Activated CD8-positive, alpha-beta T cell treated with anti-CD3 and anti-CD28 coated beads for 36 hours (primary cell): ENCODE measurements at regions not wholly inside any gene's neighbourhood (a gene's known extent, or its start where the extent isn't known, plus 50 kb on each side); places are given as distances from the start of the nearest gene placed in this dataset.

Experiments
- ATAC-seq: fragments of 200-7000 bp; cut with Tn5 transposase; one replicate; pipeline ENCODE4 v1.10.0; 2021; ENCODE audit warnings: mild to moderate bottlenecking, moderate library complexity
- CTCF ChIA-PET: fragments of 350-600 bp; sonication (Branson Sonifier 250); formaldehyde crosslinking; loops from one replicate; lab custom pipeline; 2021; ENCODE audit warnings: antibody characterized with exemption; lab: Charles Lee
- POLR2A ChIA-PET: fragments of 350-600 bp; sonication (Branson Sonifier 250); formaldehyde crosslinking; loops from one replicate; lab custom pipeline; 2021; ENCODE audit warnings: antibody characterized with exemption; lab: Charles Lee
- DNase-seq: peaks from one replicate; pipeline ENCODE4 v3.0.0-alpha.2; 2020
- H3K27ac Mint-ChIP-seq: one replicate; pipeline ENCODE4 v1.8.0; 2021; ENCODE audit warnings: mild to moderate bottlenecking, mixed read lengths
- H3K27me3 Mint-ChIP-seq: one replicate; pipeline ENCODE4 v1.8.0; 2021; ENCODE audit warnings: mixed read lengths
- H3K36me3 Mint-ChIP-seq: one replicate; pipeline ENCODE4 v1.8.0; 2021; ENCODE audit warnings: low read depth, mixed read lengths
- H3K4me1 Mint-ChIP-seq: one replicate; pipeline ENCODE4 v1.8.0; 2021; ENCODE audit warnings: low read depth, mixed read lengths
- H3K4me3 Mint-ChIP-seq: one replicate; pipeline ENCODE4 v1.8.0; 2021; ENCODE audit warnings: mild to moderate bottlenecking, moderate library complexity, mixed read lengths
- H3K9me3 Mint-ChIP-seq: one replicate; pipeline ENCODE4 v1.8.0; 2021; ENCODE audit warnings: mixed read lengths
- CTCF ChIP-seq: fragments of 200-600 bp; IDR thresholded peaks from one replicate; pipeline ENCODE4 v1.8.0; 2022; ENCODE audit warnings: antibody characterized with exemption, mild to moderate bottlenecking
- intact Hi-C: fragments of 100-400 bp; cut with micrococcal nuclease; formaldehyde crosslinking; loops from one replicate; pipeline ENCODE4 v1.10.0; 2022

- Mint-ChIP-seq H3K9me3 (peaks cover 10% of the 10 kb centered on the region), H3K4me3 (no peak overlapping the region), H3K4me1 (no peaks in the 10 kb centered on the region), H3K27ac (no peak overlapping the region), H3K36me3 (no peaks in the 10 kb centered on the region), H3K27me3 (no peaks in the 10 kb centered on the region)
- CTCF ChIA-PET, result no interaction called here
- DNase-seq (no peak), ATAC-seq (no peak)
- POLR2A ChIA-PET, result no interaction called here
- TF ChIP-seq CTCF, result no peak
- intact Hi-C loops, result no loop called here
Observed at GRCh38 chr9:107890921-107891465, 401.4 kb upstream of the KLF4 start.

- DNase-seq (no peak), ATAC-seq (no peak)
- POLR2A ChIA-PET, result no interaction called here
- H3K9me3 Mint-ChIP-seq, result peaks cover 10% of the 10 kb centered on the region
- CTCF ChIA-PET, result no interaction called here
- no peak for TF ChIP-seq CTCF
- intact Hi-C loops, result no loop called here
- no peak overlapping the region for H3K4me3 Mint-ChIP-seq
- H3K36me3 Mint-ChIP-seq, result no peaks in the 10 kb centered on the region
- H3K4me1 Mint-ChIP-seq, result no peaks in the 10 kb centered on the region
- no peaks in the 10 kb centered on the region for H3K27me3 Mint-ChIP-seq
- H3K27ac Mint-ChIP-seq, result no peak overlapping the region
Observed at GRCh38 chr9:107888773-107889227, 399.2 kb upstream of the KLF4 start.

GRCh38 chr9:107886826-107887225, 397.3 kb upstream of the KLF4 start:
- no peak overlapping the region for H3K4me3 Mint-ChIP-seq
- peaks cover 8% of the 10 kb centered on the region for H3K9me3 Mint-ChIP-seq
- no peaks in the 10 kb centered on the region for H3K4me1 Mint-ChIP-seq
- ChIA-PET POLR2A (no interaction called here), CTCF (no interaction called here)
- DNase-seq (no peak), ATAC-seq (no peak)
- TF ChIP-seq CTCF, result no peak
- H3K36me3 Mint-ChIP-seq, result no peaks in the 10 kb centered on the region
- no peaks in the 10 kb centered on the region for H3K27me3 Mint-ChIP-seq
- H3K27ac Mint-ChIP-seq, result no peak overlapping the region
- intact Hi-C loops, result no loop called here

GRCh38 chr9:107883496-107884124, 394.0 kb upstream of the KLF4 start:
- Mint-ChIP-seq H3K9me3 (peaks cover 2% of the 10 kb centered on the region), H3K27me3 (no peaks in the 10 kb centered on the region), H3K4me3 (no peak overlapping the region), H3K4me1 (no peaks in the 10 kb centered on the region), H3K27ac (no peak overlapping the region), H3K36me3 (no peaks in the 10 kb centered on the region)
- ATAC-seq, result no peak
- no peak for DNase-seq
- no peak for TF ChIP-seq CTCF
- POLR2A ChIA-PET, result no interaction called here
- CTCF ChIA-PET, result no interaction called here
- intact Hi-C loops, result no loop called here

- Mint-ChIP-seq H3K9me3 (no peaks in the 10 kb centered on the region), H3K4me1 (no peaks in the 10 kb centered on the region), H3K27ac (no peak overlapping the region), H3K36me3 (no peaks in the 10 kb centered on the region), H3K27me3 (no peaks in the 10 kb centered on the region), H3K4me3 (no peak overlapping the region)
- intact Hi-C loops, result no loop called here
- POLR2A ChIA-PET, result no interaction called here
- no peak for ATAC-seq
- CTCF ChIA-PET, result no interaction called here
- DNase-seq, result no peak
- TF ChIP-seq CTCF, result no peak
Observed at GRCh38 chr9:107881626-107882300, 392.2 kb upstream of the KLF4 start.
